NCI-H2029 treated with DMSO at 0.1 percent for 48 hours (cell line): ENCODE measurements at regions not wholly inside any gene's neighbourhood (a gene's known extent, or its start where the extent isn't known, plus 50 kb on each side); places are given as distances from the start of the nearest gene placed in this dataset.
"Not testable (repeated sequence)": the region's sequence is repeated elsewhere in the genome, so short reads cannot be mapped to it uniquely, and the experiment has no call there.

Experiments
- DNase-seq: peaks from one replicate; lab custom pipeline; 2025; lab: John Stamatoyannopoulos, UW

GRCh38 chr6:138663892-138664291 is 109.7 kb upstream of the CCDC28A start:
- DNase-seq = no peak

GRCh38 chr6:138664745-138665144 is 108.8 kb upstream of the CCDC28A start:
- no peak for DNase-seq

GRCh38 chr6:138666636-138667035 is 106.9 kb upstream of the CCDC28A start:
- no peak for DNase-seq

- no peak for DNase-seq
Measured at GRCh38 chr6:138667408-138667807, 106.2 kb upstream of the CCDC28A start.

- no peak for DNase-seq
Measured at GRCh38 chr6:138671351-138671750, 102.2 kb upstream of the CCDC28A start.

- DNase-seq = no peak
Measured at GRCh38 chr6:138673346-138674014, 100.1 kb upstream of the CCDC28A start.

- not testable (repeated sequence) for DNase-seq
Measured at GRCh38 chr6:138674444-138674843, 99.1 kb upstream of the CCDC28A start.

GRCh38 chr6:138677538-138677937 is 96.0 kb upstream of the CCDC28A start:
- no peak for DNase-seq

- DNase-seq = no peak
Measured at GRCh38 chr6:138678168-138678567, 95.4 kb upstream of the CCDC28A start.

GRCh38 chr6:138680085-138680484 is 93.5 kb upstream of the CCDC28A start:
- no peak for DNase-seq

- no peak for DNase-seq
Measured at GRCh38 chr6:138681627-138682026, 91.9 kb upstream of the CCDC28A start.

GRCh38 chr6:138682704-138683527 is 90.7 kb upstream of the CCDC28A start:
- no peak for DNase-seq

- DNase-seq = no peak
Measured at GRCh38 chr6:138685257-138685656, 88.3 kb upstream of the CCDC28A start.

- no peak for DNase-seq
Measured at GRCh38 chr6:138685781-138686180, 87.8 kb upstream of the CCDC28A start.

GRCh38 chr6:138688580-138688979 is 85.0 kb upstream of the CCDC28A start:
- DNase-seq = no peak

- DNase-seq = no peak
Measured at GRCh38 chr6:138689849-138690248, 83.7 kb upstream of the CCDC28A start.

- DNase-seq = no peak
Measured at GRCh38 chr6:138690975-138691594, 82.5 kb upstream of the CCDC28A start.

GRCh38 chr6:138691595-138692057 is 81.9 kb upstream of the CCDC28A start:
- DNase-seq = no peak

GRCh38 chr6:138692058-138692977 is 81.3 kb upstream of the CCDC28A start:
- DNase-seq = no peak

- DNase-seq = no peak
Measured at GRCh38 chr6:138692978-138693909, 80.3 kb upstream of the CCDC28A start.

- DNase-seq = no peak
Measured at GRCh38 chr6:138695193-138695592, 78.4 kb upstream of the CCDC28A start.
